Jurkat, Clone E6-1 (cell line): ENCODE measurements at regions not wholly inside any gene's neighbourhood (a gene's known extent, or its start where the extent isn't known, plus 50 kb on each side); places are given as distances from the start of the nearest gene placed in this dataset.
"Not testable (repeated sequence)": the region's sequence is repeated elsewhere in the genome, so short reads cannot be mapped to it uniquely, and the experiment has no call there.

Experiments
- DNase-seq: peaks from one replicate; pipeline ENCODE4 v3.0.0-alpha.2; 2011; ENCODE audit warnings: low read depth, low spot score
- H3K4me3 ChIP-seq: 2 replicates; pipeline ENCODE4 v1.5.1; 2011; ENCODE audit warnings: mild to moderate bottlenecking, low read length, control low read depth, moderate library complexity

GRCh38 chr5:108505608-108506007 lies 123.7 kb upstream of the FBXL17 start:
- no peak overlapping the region for H3K4me3 ChIP-seq
- DNase-seq: no peak

GRCh38 chr5:108504974-108505373 lies 123.1 kb upstream of the FBXL17 start:
- no peak overlapping the region for H3K4me3 ChIP-seq
- DNase-seq: no peak

- H3K4me3 ChIP-seq: no peak overlapping the region
- DNase-seq: no peak
Observed at GRCh38 chr5:108503986-108504385, 122.1 kb upstream of the FBXL17 start.

GRCh38 chr5:108495615-108496014 lies 113.7 kb upstream of the FBXL17 start:
- DNase-seq, H3K4me3 ChIP-seq: not testable (repeated sequence)

GRCh38 chr5:108487951-108488350 lies 106.1 kb upstream of the FBXL17 start:
- DNase-seq: no peak
- H3K4me3 ChIP-seq: no peak overlapping the region

- no peak for DNase-seq
- no peak overlapping the region for H3K4me3 ChIP-seq
Observed at GRCh38 chr5:108484035-108484434, 102.1 kb upstream of the FBXL17 start.

- peak; percentile 39 for DNase-seq
- no peak overlapping the region for H3K4me3 ChIP-seq
Observed at GRCh38 chr5:108481355-108481931, 99.5 kb upstream of the FBXL17 start.

GRCh38 chr5:108472237-108472636 lies 90.3 kb upstream of the FBXL17 start:
- DNase-seq: no peak
- no peak overlapping the region for H3K4me3 ChIP-seq

- H3K4me3 ChIP-seq: no peak overlapping the region
- DNase-seq: no peak
Observed at GRCh38 chr5:108467563-108467962, 85.7 kb upstream of the FBXL17 start.

GRCh38 chr5:108461628-108462367 lies 79.9 kb upstream of the FBXL17 start:
- no peak for DNase-seq

GRCh38 chr5:108459769-108460168 lies 77.9 kb upstream of the FBXL17 start:
- H3K4me3 ChIP-seq: no peak overlapping the region
- no peak for DNase-seq

More at GRCh38 chr5:108461628-108462367, 79.9 kb upstream of the FBXL17 start:
- no peak overlapping the region for H3K4me3 ChIP-seq

- no peak for DNase-seq
- no peak overlapping the region for H3K4me3 ChIP-seq
Observed at GRCh38 chr5:108451269-108451668, 69.4 kb upstream of the FBXL17 start.

GRCh38 chr5:108444130-108444529 lies 62.2 kb upstream of the FBXL17 start:
- H3K4me3 ChIP-seq, DNase-seq: not testable (repeated sequence)

GRCh38 chr5:108442063-108442651 lies 60.3 kb upstream of the FBXL17 start:
- H3K4me3 ChIP-seq, DNase-seq: not testable (repeated sequence)

- no peak overlapping the region for H3K4me3 ChIP-seq
- DNase-seq: no peak
Observed at GRCh38 chr5:108437425-108437824, 55.5 kb upstream of the FBXL17 start.

- H3K4me3 ChIP-seq: no peak overlapping the region
- no peak for DNase-seq
Observed at GRCh38 chr5:108436696-108437095, 54.8 kb upstream of the FBXL17 start.

- DNase-seq: no peak
- H3K4me3 ChIP-seq: no peak overlapping the region
Observed at GRCh38 chr5:108433600-108433999, 51.7 kb upstream of the FBXL17 start.

- no peak overlapping the region for H3K4me3 ChIP-seq
- DNase-seq: no peak
Observed at GRCh38 chr5:108432024-108432423, 50.1 kb upstream of the FBXL17 start.
